ENCODE measurements at regions not wholly inside any gene's neighbourhood (a gene's known extent, or its start where the extent isn't known, plus 50 kb on each side); places are given as distances from the start of the nearest gene placed in this dataset.

DNA sequence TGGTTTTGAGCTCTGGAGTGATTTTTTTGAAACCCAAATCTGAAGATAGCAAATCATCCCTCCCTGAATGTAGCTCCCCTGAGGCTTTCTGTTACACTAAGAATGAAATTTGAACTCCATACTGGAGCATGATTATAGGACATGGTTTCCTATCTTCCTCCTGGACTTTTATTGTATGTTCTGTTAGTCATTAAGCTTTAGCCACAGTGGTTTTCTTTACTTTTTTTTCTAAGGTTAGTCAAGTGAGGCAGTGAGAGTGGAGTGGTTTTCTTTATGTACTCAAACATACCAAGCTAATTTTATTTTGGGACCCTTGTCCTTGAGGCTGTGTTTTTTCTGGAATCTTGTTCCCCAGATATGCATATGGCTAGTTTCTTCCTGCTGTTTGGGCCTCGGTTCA, 55.2 kb upstream of the FRMD4B start:
- DNase-seq (ENCODE audit: low spot score), result peak; percentile 49

DNA sequence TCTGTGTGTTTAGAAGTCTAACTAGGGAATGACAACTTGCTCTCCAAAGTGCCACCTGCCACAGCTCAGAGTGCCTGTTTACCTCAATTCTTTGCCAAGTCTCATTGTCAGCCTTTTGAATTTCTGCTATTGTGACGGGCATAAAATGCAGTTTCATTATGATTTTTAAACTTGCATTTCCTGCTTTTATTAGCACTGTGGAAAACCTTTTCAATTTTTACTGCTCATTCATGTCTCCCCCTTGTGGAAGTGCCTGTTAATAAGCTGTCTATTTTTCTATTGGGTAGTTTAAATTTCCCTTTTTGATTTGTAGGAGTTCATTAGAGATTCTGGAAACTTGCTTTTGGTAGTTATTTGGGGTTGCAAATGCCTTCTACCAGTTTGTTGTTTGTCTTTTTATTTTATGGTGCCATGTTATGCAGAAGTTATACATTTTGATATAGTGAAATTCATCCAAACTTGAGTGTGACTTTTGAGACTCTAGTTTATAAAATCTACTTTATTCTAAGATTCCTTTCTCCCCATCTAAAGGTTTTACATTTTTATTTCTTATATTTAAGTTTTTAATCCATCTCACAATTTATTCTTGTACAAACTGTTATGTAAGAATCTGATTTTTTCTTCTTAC, 53.9 kb upstream of the FRMD4B start:
- peak; percentile 45 for DNase-seq (ENCODE audit: low spot score)

DNA sequence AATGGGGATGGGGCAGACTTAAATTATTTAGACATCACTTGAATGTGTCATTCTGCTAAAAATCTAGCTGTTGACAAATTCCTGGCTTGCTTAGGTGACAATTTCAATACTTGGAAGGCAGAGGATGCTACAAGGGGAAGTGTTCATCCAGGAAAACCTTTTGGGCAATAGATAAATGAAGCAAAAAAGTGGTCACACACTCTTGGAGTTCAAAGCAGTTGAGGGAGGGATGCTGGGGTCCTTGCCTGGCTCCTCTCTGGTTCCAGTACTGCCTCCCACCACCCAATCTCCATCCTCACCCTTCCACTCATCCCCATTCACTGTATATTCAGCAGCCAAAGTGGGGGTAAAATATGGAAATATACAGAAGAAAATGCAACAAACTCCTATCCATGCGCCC, 52.6 kb upstream of the FRMD4B start:
- no peak for DNase-seq (ENCODE audit: low spot score)

DNA sequence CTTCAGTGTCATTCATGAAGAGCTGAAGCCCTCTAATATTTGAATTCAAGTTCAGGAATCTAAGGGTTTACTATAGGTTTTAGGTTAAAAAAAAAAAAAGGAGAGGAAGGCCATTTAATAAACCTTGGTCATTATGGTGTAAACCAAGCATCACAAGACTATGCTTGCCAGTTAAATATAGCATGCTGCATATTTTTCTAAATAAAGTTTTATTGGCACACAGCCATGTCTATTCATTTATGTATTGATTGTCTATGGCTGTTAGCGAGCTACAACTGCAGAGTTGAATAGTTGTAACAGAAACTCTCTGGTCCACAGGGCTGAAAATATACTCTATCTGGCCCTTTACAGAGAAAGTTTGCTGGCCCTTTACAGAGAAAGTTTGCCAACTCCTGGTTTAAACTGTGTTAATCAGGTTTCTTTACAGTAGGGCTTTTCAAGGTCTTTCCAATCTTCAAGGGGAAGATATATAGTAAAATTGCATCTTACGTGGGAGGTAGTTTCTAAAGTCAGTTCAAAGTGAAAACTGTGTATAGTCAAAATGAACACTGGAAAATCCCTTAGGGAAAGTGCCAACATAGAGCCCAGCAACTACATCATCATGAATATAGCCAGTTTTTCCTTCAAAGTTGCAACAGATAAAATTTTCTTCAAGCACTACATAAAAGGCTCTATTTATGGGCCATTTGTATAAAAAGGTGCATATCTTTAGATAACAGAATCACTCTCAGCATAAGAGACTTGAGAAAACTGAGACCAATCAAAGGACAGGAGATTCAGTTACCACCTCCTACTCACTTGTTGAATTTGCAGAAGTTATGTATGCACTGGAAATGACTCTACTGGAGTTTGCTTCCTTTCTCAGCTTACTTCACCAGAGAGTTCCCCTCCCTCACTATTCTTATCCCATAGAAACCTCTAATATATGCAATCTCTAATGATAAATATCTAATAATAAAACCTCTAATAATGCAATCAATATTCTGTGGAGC, 49.7 kb upstream of the FRMD4B start:
- DNase-seq (ENCODE audit: low spot score), result no peak

Measured in kidney tubule cell (primary cell).